NCI-H128 (cell line): ENCODE measurements at regions not wholly inside any gene's neighbourhood (a gene's known extent, or its start where the extent isn't known, plus 50 kb on each side); places are given as distances from the start of the nearest gene placed in this dataset.
A peak's percentile ranks its signal among the peaks of the same experiment; 100 is the strongest.

Experiments used
- DNase-seq: peaks from one replicate; lab custom pipeline; 2025; ENCODE audit not compliant: unreplicated experiment; lab: John Stamatoyannopoulos, UW

GRCh38 chr1:168958562-168959289, 147.8 kb upstream of the ATP1B1 start:
- no peak for DNase-seq

GRCh38 chr1:168959382-168959781, 147.1 kb upstream of the ATP1B1 start:
- DNase-seq: no peak

GRCh38 chr1:168960114-168960513, 146.4 kb upstream of the ATP1B1 start:
- DNase-seq: no peak

- DNase-seq: no peak
Measured at GRCh38 chr1:168960595-168960994, 145.9 kb upstream of the ATP1B1 start.

GRCh38 chr1:168963601-168964000, 142.9 kb upstream of the ATP1B1 start:
- DNase-seq: no peak

- no peak for DNase-seq
Measured at GRCh38 chr1:168964478-168964877, 142.0 kb upstream of the ATP1B1 start.

- DNase-seq: no peak
Measured at GRCh38 chr1:168966217-168966616, 140.3 kb upstream of the ATP1B1 start.

- no peak for DNase-seq
Measured at GRCh38 chr1:168966636-168967035, 139.9 kb upstream of the ATP1B1 start.

- DNase-seq: no peak
Measured at GRCh38 chr1:168970926-168971659, 135.4 kb upstream of the ATP1B1 start.

- DNase-seq: no peak
Measured at GRCh38 chr1:168972225-168972624, 134.3 kb upstream of the ATP1B1 start.

- DNase-seq: peak; percentile 84
Measured at GRCh38 chr1:168972887-168973286, 133.6 kb upstream of the ATP1B1 start.

GRCh38 chr1:168974117-168974516, 132.4 kb upstream of the ATP1B1 start:
- DNase-seq: no peak

GRCh38 chr1:168974611-168975010, 131.9 kb upstream of the ATP1B1 start:
- no peak for DNase-seq

- DNase-seq: no peak
Measured at GRCh38 chr1:168976267-168976666, 130.2 kb upstream of the ATP1B1 start.

- DNase-seq: no peak
Measured at GRCh38 chr1:168977618-168978017, 128.9 kb upstream of the ATP1B1 start.

GRCh38 chr1:168979276-168979675, 127.2 kb upstream of the ATP1B1 start:
- DNase-seq: no peak

GRCh38 chr1:168980180-168980579, 126.3 kb upstream of the ATP1B1 start:
- no peak for DNase-seq

GRCh38 chr1:168980656-168981055, 125.8 kb upstream of the ATP1B1 start:
- no peak for DNase-seq

GRCh38 chr1:168982778-168983177, 123.7 kb upstream of the ATP1B1 start:
- no peak for DNase-seq

GRCh38 chr1:168987330-168987729, 119.2 kb upstream of the ATP1B1 start:
- no peak for DNase-seq

GRCh38 chr1:168987923-168988322, 118.6 kb upstream of the ATP1B1 start:
- no peak for DNase-seq

- no peak for DNase-seq
Measured at GRCh38 chr1:168989985-168990384, 116.5 kb upstream of the ATP1B1 start.
